Stimulated activated CD4-positive, alpha-beta T cell treated with anti-CD3 and anti-CD28 coated beads, Interleukin-4, amount 100 ng/mL, for 1 hour (primary cell): ENCODE measurements at regions not wholly inside any gene's neighbourhood (a gene's known extent, or its start where the extent isn't known, plus 50 kb on each side); places are given as distances from the start of the nearest gene placed in this dataset.
A peak's percentile ranks its signal among the peaks of the same experiment; 100 is the strongest.
"Not testable (repeated sequence)": the region's sequence is repeated elsewhere in the genome, so short reads cannot be mapped to it uniquely, and the experiment has no call there.

Experiments
- DNase-seq: peaks from one replicate; pipeline ENCODE4 v3.0.0-alpha.2; 2020

- no peak for DNase-seq
Measured at GRCh38 chr9:73053543-73053942, 98.1 kb upstream of the ANXA1 start.

DNA sequence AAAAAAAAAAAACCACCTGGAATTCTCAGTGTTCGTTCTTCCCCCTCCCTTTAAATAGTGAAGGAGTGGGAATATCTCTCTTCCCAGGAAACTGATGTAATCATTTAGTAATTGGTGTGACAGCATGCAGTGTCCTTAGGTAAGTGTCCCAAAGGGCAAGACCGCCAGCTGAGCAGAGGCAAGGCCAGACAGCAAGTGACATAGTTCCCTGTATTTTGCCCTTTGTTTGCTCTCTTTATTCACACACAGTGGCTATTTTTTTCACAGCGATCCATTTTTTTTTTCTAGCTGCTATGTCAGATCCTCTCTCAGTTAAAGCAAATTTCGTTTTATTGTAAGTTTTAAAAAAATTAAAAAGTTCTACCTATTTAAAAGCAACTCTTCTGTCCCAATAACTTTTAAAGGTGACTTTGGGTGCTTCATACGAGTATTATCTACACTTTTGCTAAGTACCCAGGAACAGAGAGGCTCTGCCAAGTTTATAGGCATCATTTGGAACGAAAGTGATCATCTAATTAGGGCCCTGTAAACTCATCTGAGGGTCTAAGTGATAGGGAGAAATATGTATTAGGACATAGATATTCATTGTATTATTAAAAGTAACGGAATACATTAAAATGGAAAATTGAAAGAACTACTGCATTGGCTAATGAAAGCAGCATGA, 98.2 kb upstream of the ALDH1A1 start:
- DNase-seq = no peak

DNA sequence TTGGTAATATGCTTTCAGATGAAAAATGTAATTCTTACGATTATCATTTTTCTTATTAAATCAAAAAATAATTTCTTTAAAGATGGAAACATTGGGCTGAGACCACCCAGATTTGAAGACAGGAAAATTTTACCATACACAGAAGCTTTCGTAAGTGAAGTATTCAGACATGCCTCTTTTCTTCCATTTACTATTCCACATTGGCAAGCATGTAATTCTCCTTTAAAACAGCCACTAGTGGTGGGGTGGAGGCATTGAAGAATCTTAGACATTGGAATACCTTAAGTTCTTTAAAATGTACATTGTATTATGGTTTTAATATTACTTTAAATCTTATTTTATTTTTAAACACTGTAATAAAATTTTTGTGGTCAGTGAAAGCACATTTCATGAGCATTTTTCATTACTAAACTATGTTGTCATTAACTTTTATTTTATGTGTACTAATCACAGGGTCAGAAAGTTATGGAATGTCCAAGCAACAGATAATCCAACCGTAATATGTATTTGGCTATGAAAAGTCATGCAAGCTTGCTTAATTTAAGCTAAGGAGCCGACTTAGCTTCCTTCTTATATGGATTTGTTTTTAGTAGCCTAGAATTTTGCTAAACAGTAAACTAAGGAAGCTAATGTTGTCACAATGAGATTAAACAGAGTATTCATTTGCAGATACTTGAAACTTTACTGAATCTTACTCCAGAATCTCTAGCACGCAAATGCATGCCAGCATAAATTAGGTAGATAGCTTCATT, 97.4 kb upstream of the ALDH1A1 start:
- no peak for DNase-seq

- DNase-seq = no peak
Measured at GRCh38 chr9:73049280-73049679, 96.4 kb upstream of the ALDH1A1 start.

GRCh38 chr9:73046769-73047168, 93.9 kb upstream of the ALDH1A1 start:
- DNase-seq = no peak

DNA sequence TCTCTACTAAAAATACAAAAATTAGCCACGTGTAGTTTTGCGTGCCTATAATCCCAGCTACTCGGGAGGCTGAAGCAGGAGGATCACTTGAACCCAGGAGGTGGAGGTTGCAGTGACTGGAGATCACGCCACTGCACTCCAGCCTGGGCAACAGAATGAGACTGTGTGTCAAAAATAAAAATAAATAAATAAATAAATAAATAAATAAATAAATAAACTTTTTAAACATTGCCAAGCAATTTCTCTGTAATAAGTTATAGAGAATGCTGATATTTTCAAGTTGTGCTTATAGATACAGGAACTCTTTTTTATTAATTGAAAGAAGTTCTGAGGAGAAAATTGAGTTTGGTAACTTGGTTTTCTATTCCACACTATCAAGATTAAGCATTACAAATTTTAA, 91.9 kb upstream of the ALDH1A1 start:
- DNase-seq = not testable (repeated sequence)

GRCh38 chr9:73042155-73042554, 89.3 kb upstream of the ALDH1A1 start:
- no peak for DNase-seq

- DNase-seq = no peak
Measured at GRCh38 chr9:73039271-73040263, 86.7 kb upstream of the ALDH1A1 start.

DNA sequence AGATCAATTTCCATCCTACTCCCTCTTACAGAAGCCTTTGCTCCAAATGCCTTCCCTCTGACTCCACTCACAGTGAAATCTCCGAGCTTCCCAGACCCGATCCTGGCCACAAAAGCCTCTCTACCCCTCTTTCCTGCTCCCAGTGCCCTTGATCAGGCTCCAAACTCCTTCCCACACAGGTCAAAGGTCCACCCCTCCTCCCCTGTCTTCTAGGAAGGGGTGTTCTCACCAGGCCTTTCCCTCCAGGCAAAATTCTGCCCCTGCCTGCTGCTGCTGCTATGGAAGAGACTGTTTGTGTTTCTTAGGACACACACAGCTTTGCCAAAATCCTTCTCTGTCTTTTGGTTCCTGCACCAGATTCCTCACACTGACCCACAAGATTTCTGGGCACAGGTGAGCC, 85.8 kb upstream of the ALDH1A1 start:
- no peak for DNase-seq

GRCh38 chr9:73038089-73038509, 85.2 kb upstream of the ALDH1A1 start:
- DNase-seq = no peak

DNA sequence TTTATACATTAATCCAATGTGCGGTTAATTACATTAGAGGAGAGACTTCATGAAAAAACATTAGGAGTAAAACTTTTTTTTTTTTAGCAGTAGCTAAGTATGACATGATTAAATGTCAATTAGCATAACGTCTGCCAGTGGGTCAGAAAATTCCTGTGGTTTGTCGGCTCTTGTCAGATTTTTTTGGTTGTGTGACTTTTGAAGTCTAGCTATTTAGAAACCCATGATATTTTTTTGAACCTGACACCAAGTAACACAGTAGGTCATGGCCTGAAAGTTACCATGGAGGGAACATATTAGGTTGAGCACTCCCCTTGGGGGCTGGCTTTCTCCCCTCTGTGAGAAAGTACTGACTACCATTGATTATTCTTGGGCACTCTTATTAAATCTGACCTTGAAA, 84.8 kb upstream of the ALDH1A1 start:
- DNase-seq = no peak

- DNase-seq = no peak
Measured at GRCh38 chr9:73034962-73035361, 82.1 kb upstream of the ALDH1A1 start.

DNA sequence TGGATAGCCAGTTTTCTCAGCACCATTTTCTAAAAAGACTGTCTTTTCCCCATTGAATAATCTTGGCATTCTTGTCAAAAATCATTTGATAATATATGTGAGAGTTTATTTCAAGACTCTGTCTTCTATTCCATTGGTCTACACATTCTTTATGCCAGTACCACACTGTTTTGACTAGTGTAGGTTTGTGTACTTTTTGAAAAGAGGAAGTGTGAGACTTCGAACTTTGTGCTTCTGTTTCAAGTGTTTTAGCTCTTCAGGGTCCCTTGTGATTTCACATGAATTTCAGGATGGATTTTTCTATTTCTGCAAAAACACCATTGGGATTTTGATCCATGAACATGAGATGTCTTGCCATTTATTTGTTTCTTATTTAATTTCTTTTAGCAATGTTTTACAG, 78.5 kb upstream of the ALDH1A1 start:
- DNase-seq = no peak

- no peak for DNase-seq
Measured at GRCh38 chr9:73030370-73031030, 77.6 kb upstream of the ALDH1A1 start.

DNA sequence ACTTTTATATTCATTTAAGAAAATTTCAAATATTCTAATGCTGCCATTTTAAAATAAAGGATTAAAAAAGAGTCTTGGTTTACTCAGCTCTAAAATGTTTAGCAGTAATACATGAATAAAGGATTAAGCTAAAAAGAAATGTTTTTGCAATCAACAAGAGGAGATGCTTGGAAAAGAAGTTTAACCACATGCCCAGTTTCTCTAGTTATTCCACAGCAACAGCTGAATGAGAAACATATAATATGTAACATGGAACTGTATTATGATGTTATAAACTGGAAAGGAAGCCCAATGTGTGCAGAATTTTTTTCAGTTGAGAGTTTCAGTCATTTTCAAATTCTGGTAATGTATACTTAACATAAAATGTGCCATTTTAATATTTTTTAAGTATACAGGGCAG, 76.5 kb upstream of the ALDH1A1 start:
- DNase-seq = no peak

- no peak for DNase-seq
Measured at GRCh38 chr9:73026375-73026774, 73.5 kb upstream of the ALDH1A1 start.

DNA sequence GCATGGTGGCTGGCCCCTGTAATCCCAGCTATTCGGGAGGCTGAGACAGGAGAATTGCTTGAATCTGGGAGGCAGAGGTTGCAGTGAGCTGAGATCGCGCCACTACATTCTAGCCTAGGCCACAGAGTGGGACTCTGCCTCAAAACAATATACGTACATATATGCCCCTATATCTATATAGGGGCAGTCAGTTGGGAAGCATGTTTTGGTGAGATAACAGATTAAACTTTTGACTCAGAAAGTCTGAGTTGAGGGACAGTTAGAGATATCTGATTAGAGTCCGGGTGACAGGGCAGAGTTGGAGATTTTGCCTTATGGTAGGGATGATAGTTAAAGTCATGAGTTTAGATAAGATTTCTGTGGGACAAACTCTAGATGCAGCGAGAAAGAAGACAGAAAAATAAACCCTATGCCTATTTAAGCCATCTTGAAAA, 71.8 kb upstream of the ALDH1A1 start:
- no peak for DNase-seq

- DNase-seq = peak; percentile 32
Measured at GRCh38 chr9:73023025-73023541, 70.2 kb upstream of the ALDH1A1 start.

DNA sequence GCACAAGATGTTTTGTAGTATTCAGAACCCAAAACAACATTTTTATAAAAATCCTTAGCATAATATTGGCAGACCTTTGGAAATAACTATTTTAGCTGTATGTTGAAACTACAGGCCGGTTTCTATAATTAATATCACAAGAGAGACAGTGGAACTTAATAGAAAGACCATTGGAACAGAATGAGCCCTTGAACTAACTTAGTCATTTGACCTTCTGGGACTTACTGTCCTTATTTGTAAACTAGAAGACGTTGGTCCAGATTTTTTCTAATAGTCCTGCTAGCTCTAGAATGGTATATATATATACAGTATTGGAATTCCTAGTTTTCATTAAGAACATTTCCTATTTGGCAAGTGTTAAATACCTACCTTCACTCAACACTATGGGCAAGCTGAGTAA, 69.5 kb upstream of the ALDH1A1 start:
- no peak for DNase-seq

DNA sequence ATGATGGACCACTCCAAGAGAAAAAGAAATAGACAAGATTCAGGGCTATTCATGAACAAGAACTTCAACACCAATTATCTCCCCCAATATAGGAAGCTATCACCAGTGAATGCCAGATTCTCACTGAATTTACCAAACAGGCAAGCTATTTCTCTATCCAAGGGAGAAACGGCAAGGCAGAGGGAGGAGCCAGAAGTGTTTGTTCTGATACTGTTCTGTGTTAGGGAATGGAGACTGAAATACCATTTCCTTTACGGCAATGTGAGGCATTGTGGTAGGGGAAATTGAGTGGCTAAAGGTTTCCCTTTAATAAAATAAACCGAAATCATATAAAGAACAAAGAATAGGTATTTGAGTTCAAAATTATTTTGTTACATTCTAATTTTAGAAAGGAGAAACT, 68.0 kb upstream of the ALDH1A1 start:
- no peak for DNase-seq

GRCh38 chr9:73014011-73014410, 61.2 kb upstream of the ALDH1A1 start:
- DNase-seq = no peak

DNA sequence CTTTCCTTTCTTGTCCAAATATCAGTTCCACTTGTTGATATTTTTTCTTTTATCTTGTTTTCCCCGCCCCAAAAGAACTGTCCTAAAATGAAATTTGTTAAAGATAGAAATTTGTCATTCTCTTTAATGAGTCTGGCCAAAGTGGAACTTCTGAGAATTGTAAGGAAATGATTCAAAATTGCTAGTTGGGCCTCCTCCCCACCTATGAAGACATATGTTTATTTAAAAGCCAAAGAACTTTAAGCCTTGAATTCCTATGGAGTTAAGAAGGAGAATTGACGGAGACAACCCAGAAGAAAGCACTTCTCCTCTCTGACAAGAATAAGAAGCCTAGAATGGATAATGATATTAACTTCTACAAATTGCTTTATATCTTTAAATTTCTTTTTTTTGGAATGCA, 59.1 kb upstream of the ALDH1A1 start:
- DNase-seq = no peak
